Colonic mucosa (tissue), 4 donors: ENCODE measurements at regions not wholly inside any gene's neighbourhood (a gene's known extent, or its start where the extent isn't known, plus 50 kb on each side); places are given as distances from the start of the nearest gene placed in this dataset.
"Not testable (repeated sequence)": the region's sequence is repeated elsewhere in the genome, so short reads cannot be mapped to it uniquely, and the experiment has no call there.

ENCODE experiments used
- DNase-seq: peaks from one replicate; pipeline ENCODE4 v3.0.0-alpha.2; 2020
- H3K27ac ChIP-seq: fragments of 200-600 bp; one replicate; pipeline ENCODE4 v1.8.0; 2021
- H3K27me3 ChIP-seq: fragments of 200-600 bp; one replicate; pipeline ENCODE4 v1.8.0; 2021
- H3K36me3 ChIP-seq: fragments of 200-600 bp; one replicate; pipeline ENCODE4 v1.8.0; 2021
- H3K4me1 ChIP-seq: fragments of 200-600 bp; one replicate; pipeline ENCODE4 v1.8.0; 2021; ENCODE audit warnings: mild to moderate bottlenecking
- H3K4me3 ChIP-seq: fragments of 200-600 bp; one replicate; pipeline ENCODE4 v1.8.0; 2021
- H3K9ac ChIP-seq, 2 donors: one replicate each; pipeline ENCODE4 v1.7.0; 2013; ENCODE audit warnings: control low read depth in 2 of 2, low read depth in 2 of 2, low read length in 2 of 2
- H3K9me3 ChIP-seq: fragments of 200-600 bp; one replicate; pipeline ENCODE4 v1.8.0; 2021
- CTCF ChIP-seq: fragments of 200-600 bp; IDR thresholded peaks from one replicate; pipeline ENCODE4 v1.8.0; 2022; ENCODE audit warnings: antibody characterized with exemption, mild to moderate bottlenecking
- intact Hi-C: fragments of 100-400 bp; cut with DNase I; formaldehyde crosslinking; loops from one replicate; pipeline ENCODE4 v1.14.1; 2022
- donor health status: healthy.
- donor health status: DM: no; HTN: no; CAD: no.
- donor health status: DM: no; HTN: no; CAD: no.

DNA sequence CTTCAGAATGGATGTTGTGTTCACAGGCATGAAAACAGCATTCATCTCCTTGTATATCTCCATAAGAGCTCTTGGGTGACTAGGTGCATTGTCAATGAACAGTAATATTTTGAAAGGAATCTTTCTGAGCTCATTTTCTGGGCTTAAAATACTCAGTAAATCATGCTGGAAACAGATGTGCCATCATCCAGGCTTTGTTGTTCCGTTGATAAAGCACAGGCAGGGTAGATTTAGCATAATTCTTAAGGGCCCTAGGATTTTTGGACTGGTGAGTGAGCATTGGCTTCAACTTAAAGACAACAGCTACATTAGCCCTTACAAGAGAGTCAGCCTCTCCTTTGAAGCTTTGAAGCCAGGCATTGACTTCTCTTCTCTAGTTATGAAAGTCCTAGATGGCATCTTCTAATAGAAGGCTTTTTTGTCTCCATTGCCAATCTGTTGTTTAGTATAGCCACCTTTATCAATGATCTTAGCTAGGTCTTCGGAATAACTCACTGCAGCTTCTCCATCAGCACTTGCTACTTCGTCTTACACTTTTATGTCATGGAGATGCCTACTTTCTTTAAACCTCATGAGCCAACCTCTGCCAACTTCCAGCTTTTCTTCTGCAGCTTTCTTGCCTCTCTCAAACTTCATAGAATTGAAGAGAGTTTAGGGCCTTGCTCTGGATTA, 79.6 kb upstream of the PSMA6 start:
- no peak for DNase-seq
- intact Hi-C loops: no loop called here
- H3K36me3 ChIP-seq: no peaks in the 10 kb centered on the region
- H3K4me1 ChIP-seq: no peaks in the 10 kb centered on the region
- H3K27ac ChIP-seq: no peak overlapping the region
- no peaks in the 10 kb centered on the region for H3K9me3 ChIP-seq
- H3K9ac ChIP-seq: no peak overlapping the region
- H3K4me3 ChIP-seq: no peak overlapping the region
- H3K27me3 ChIP-seq: no peaks in the 10 kb centered on the region
- no peak for TF ChIP-seq CTCF

DNA sequence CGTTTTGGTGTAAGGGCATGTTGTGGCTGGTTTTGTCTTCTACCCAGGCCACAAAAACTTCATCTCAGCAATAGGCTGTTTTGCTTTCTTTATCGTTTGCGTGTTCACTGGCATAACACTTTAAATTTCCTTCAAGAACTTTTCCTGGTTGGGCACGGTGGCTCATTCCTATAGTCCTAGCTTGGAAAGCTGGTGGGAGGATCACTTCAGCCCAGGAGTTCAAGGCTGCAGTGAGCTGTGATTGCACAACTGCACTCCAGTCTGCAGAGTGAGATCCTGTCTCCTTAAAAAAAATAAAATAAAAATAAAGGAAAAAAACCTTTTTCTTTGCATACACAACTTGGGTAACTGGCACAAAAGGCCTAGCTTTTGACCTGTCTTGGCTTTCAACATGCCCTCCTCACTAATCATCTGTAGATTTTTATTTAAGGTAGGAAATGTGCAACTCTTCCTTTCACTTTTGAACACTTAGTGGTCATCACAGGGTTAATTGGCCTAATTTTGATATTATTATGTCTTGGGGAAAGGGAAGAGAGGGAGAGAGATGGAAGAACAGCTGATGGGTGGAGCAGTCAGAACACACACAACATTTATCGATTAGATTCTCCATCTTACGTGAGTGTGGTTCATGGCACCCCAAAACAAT, 78.9 kb upstream of the PSMA6 start:
- Histone ChIP-seq H3K4me1 (no peaks in the 10 kb centered on the region), H3K27me3 (no peaks in the 10 kb centered on the region), H3K27ac (no peak overlapping the region), H3K4me3 (no peak overlapping the region), H3K9ac (no peak overlapping the region), H3K36me3 (no peaks in the 10 kb centered on the region), H3K9me3 (no peaks in the 10 kb centered on the region)
- intact Hi-C loops: no loop called here
- no peak for TF ChIP-seq CTCF
- no peak for DNase-seq

DNA sequence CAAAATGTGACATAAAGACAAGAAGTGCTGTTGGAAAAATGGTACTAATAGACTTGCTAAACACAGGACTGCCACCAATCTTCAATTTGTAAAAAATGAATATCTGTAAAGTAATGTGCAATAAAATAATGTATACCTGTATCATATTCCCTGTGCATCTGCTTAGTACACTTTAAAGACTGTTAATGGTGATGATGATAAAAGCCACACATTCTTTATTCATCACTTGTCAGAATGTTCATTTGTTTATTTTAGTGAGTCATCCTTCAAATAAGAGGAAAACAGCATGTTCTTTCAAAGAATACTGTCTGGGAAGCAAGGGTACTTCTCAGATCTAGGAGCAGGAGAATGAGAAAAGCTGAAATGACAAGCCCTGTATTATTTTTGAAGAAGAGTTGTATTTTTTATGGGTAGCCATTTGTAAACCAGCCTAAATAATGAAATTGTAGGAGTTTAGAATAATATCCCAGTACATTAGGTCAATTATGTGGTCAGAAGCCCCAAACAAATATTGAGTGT, 78.3 kb upstream of the PSMA6 start:
- no peaks in the 10 kb centered on the region for H3K36me3 ChIP-seq
- intact Hi-C loops: no loop called here
- no peaks in the 10 kb centered on the region for H3K4me1 ChIP-seq
- TF ChIP-seq CTCF: no peak
- DNase-seq: no peak
- no peak overlapping the region for H3K27ac ChIP-seq
- no peak overlapping the region for H3K4me3 ChIP-seq
- no peak overlapping the region for H3K9ac ChIP-seq
- no peaks in the 10 kb centered on the region for H3K9me3 ChIP-seq
- H3K27me3 ChIP-seq: no peaks in the 10 kb centered on the region

DNA sequence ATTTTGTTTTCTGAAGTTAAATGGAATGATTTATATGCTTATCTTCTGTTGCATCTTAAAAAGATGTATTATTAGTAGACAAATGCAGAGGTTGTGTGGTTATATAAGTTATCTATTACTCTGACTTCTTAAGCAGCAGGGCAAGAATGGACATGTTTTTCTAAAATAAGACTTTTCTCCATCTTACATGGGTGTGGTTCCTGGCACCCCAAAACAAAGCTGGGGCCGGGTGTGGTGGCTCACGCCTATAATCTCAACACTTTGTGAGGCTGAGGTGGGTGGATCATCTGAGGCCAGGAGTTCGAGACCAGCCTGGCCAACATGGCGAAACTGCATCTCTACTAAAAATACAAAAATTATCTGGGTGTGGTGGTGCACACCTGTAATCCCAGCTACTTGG, 77.8 kb upstream of the PSMA6 start:
- H3K27me3 ChIP-seq, H3K36me3 ChIP-seq, H3K27ac ChIP-seq, H3K4me1 ChIP-seq, H3K9me3 ChIP-seq, DNase-seq, intact Hi-C loops, H3K9ac ChIP-seq, H3K4me3 ChIP-seq: not testable (repeated sequence)

GRCh38 chr14:35215110-35215813, 76.9 kb upstream of the PSMA6 start:
- Histone ChIP-seq H3K9ac (no peak overlapping the region), H3K4me1 (no peaks in the 10 kb centered on the region), H3K4me3 (no peak overlapping the region), H3K36me3 (no peaks in the 10 kb centered on the region), H3K9me3 (no peaks in the 10 kb centered on the region), H3K27me3 (no peaks in the 10 kb centered on the region), H3K27ac (no peak overlapping the region)
- intact Hi-C loops: loop anchor here (5.0 kb wide), 2 partner anchors 73 to 192 kb away; no protein-coding TSS in a partner anchor
- TF ChIP-seq CTCF: no peak
- DNase-seq: no peak

DNA sequence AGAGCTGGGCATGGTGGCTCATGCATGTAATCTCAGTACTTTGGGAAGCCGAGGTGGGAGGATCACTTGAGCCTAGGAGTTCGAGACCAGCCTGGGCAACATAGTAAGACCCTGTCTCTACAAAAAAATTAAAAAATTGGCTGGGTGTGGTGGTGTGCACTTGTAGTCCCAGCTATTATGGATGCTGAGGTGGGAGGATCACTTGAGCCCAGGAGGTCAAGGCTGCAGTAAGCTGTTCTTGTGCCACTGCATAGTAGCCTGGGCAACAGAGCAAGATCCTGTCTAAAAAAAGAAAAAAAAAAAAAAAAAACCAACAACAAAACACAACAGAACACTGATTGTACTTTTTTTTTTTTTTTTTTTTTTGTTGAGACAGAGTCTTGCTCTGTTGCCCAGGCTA, 74.0 kb upstream of the PSMA6 start:
- H3K4me1 ChIP-seq, H3K27ac ChIP-seq, H3K9me3 ChIP-seq, H3K9ac ChIP-seq, DNase-seq, H3K27me3 ChIP-seq, H3K4me3 ChIP-seq, H3K36me3 ChIP-seq: not testable (repeated sequence)
- intact Hi-C loops: loop anchor here (5.0 kb wide), 2 partner anchors 76 to 189 kb away; no protein-coding TSS in a partner anchor
